Dermis blood vessel endothelial cell (primary cell): ENCODE measurements at regions not wholly inside any gene's neighbourhood (a gene's known extent, or its start where the extent isn't known, plus 50 kb on each side); places are given as distances from the start of the nearest gene placed in this dataset.

Source experiments
- DNase-seq: peaks from one replicate; pipeline ENCODE4 v3.0.0; 2010

- no peak for DNase-seq
Measured at GRCh38 chr2:219772103-219772635, 144.7 kb downstream of the SLC4A3 start.

- no peak for DNase-seq
Measured at GRCh38 chr2:219772697-219773096, 145.3 kb downstream of the SLC4A3 start.

- no peak for DNase-seq
Measured at GRCh38 chr2:219775506-219775905, 148.1 kb downstream of the SLC4A3 start.

- DNase-seq: no peak
Measured at GRCh38 chr2:219777388-219777787, 150.0 kb downstream of the SLC4A3 start.

GRCh38 chr2:219778189-219778588 is 150.8 kb downstream of the SLC4A3 start:
- no peak for DNase-seq

- DNase-seq: no peak
Measured at GRCh38 chr2:219782737-219783348, 155.4 kb downstream of the SLC4A3 start.

- no peak for DNase-seq
Measured at GRCh38 chr2:219783359-219783975, 156.0 kb downstream of the SLC4A3 start.

- DNase-seq: no peak
Measured at GRCh38 chr2:219784178-219784577, 156.7 kb downstream of the SLC4A3 start.

GRCh38 chr2:219789476-219789875 is 162.0 kb downstream of the SLC4A3 start:
- no peak for DNase-seq

- no peak for DNase-seq
Measured at GRCh38 chr2:219792446-219792845, 165.0 kb downstream of the SLC4A3 start.

- no peak for DNase-seq
Measured at GRCh38 chr2:219798430-219798829, 171.0 kb downstream of the SLC4A3 start.

GRCh38 chr2:219803294-219803693 is 175.9 kb downstream of the SLC4A3 start:
- no peak for DNase-seq

- no peak for DNase-seq
Measured at GRCh38 chr2:219810895-219811294, 183.5 kb downstream of the SLC4A3 start.

- no peak for DNase-seq
Measured at GRCh38 chr2:219812672-219813071, 185.2 kb downstream of the SLC4A3 start.

GRCh38 chr2:219820767-219821166 is 193.3 kb downstream of the SLC4A3 start:
- no peak for DNase-seq

- DNase-seq: no peak
Measured at GRCh38 chr2:219823574-219823973, 196.1 kb downstream of the SLC4A3 start.

- DNase-seq: no peak
Measured at GRCh38 chr2:219824996-219825395, 197.6 kb downstream of the SLC4A3 start.

GRCh38 chr2:219828127-219828526 is 200.7 kb downstream of the SLC4A3 start:
- no peak for DNase-seq

GRCh38 chr2:219829667-219830352 is 202.4 kb downstream of the SLC4A3 start:
- no peak for DNase-seq

GRCh38 chr2:219830353-219830738 is 202.9 kb downstream of the SLC4A3 start:
- DNase-seq: no peak

- no peak for DNase-seq
Measured at GRCh38 chr2:219831957-219832356, 204.5 kb downstream of the SLC4A3 start.

- DNase-seq: no peak
Measured at GRCh38 chr2:219832904-219833303, 205.5 kb downstream of the SLC4A3 start.

GRCh38 chr2:219835493-219835892 is 208.1 kb downstream of the SLC4A3 start:
- DNase-seq: no peak

GRCh38 chr2:219836647-219837177 is 209.3 kb downstream of the SLC4A3 start:
- no peak for DNase-seq
